PC-9 (cell line): ENCODE measurements at regions not wholly inside any gene's neighbourhood (a gene's known extent, or its start where the extent isn't known, plus 50 kb on each side); places are given as distances from the start of the nearest gene placed in this dataset.

ENCODE experiments used
- CTCF ChIP-seq: fragments of 200-600 bp; sonication (generic); conservative IDR thresholded peaks from 2 replicates; pipeline ENCODE4 v1.6.1; 2017; ENCODE audit warnings: mixed run types, antibody characterized with exemption, mild to moderate bottlenecking, moderate library complexity
- EZH2 ChIP-seq: fragments of 200-600 bp; sonication (generic); IDR thresholded peaks from 2 replicates; pipeline ENCODE4 v1.8.0; 2017; ENCODE audit warnings: antibody characterized with exemption, low read depth

GRCh38 chr14:101347893-101348777 is 213.2 kb upstream of the DIO3 start:
- TF ChIP-seq CTCF (no peak), EZH2 (no peak)
